ENCODE measurements at regions not wholly inside any gene's neighbourhood (a gene's known extent, or its start where the extent isn't known, plus 50 kb on each side); places are given as distances from the start of the nearest gene placed in this dataset.

- Histone ChIP-seq H3K9ac (ENCODE audit: insufficient read depth, low read depth, low read length) (no peak overlapping the region), H3K79me2 (ENCODE audit: insufficient read depth, low read length) (peaks cover 2% of the 10 kb centered on the region), H3K27ac (ENCODE audit: extremely low read length, insufficient read depth, low read length) (no peak overlapping the region), H3K4me1 (ENCODE audit: insufficient read depth, low read length) (no peaks in the 10 kb centered on the region), H4K20me1 (ENCODE audit: insufficient read depth, low read length) (no peaks in the 10 kb centered on the region), H2AFZ (ENCODE audit: low read length) (no peak overlapping the region), H3K27me3 (ENCODE audit: control insufficient read depth in 1 of 2, insufficient read depth in 2 of 2, low read length in 2 of 2) (no peaks in the 10 kb centered on the region), H3K4me2 (ENCODE audit: low read depth, low read length) (no peak overlapping the region), H3K4me3 (replicated peaks in 1 of 3; ENCODE audit: insufficient read depth in 1 of 3, low read depth in 2 of 3, low read length in 3 of 3) (no peak overlapping the region), H3K9me3 (ENCODE audit: low read length) (no peaks in the 10 kb centered on the region), H3K36me3 (replicated peaks in 1 of 2; ENCODE audit: control insufficient read depth in 1 of 2, insufficient read depth in 2 of 2, low read length in 2 of 2) (no peaks in the 10 kb centered on the region; a peak in 1 of 5 replicates)
- WGBS (ENCODE audit: low lambda C conversion rate), result 96% methylated on average over 4 of the region's 6 CpGs
- no TSS peak for BruUV-seq (replicated peaks)
- DNase-seq (ENCODE audit: low spot score), result no peak
- ChIA-PET CTCF (ENCODE audit: low intra/inter-chr PET ratio, low total read pairs) (no interaction called here), POLR2A (no interaction called here)
- intact Hi-C loops (cut with micrococcal nuclease; ENCODE audit: unreplicated experiment), result no loop called here
- ATAC-seq, result no peak
- in situ Hi-C loops (cut with HindIII; ENCODE audit: extremely low pct_ligation_motif_present, low pct_unique_long_range_greater_than_20kb), result no loop called here
- no peak for FAIRE-seq
- TF ChIP-seq MXD3 (CRISPR knock-in tag; IDR thresholded peaks at IDR 0.05) (no peak), MIER2 (CRISPR knock-in tag; IDR thresholded peaks at IDR 0.05) (no peak), TRIM24 (CRISPR knock-in tag; IDR thresholded peaks at IDR 0.05) (no peak), MED8 (CRISPR knock-in tag; IDR thresholded peaks at IDR 0.05; ENCODE audit: insufficient replicate concordance) (no peak), ATF7-NPFF (CRISPR knock-in tag; IDR thresholded peaks at IDR 0.05; ENCODE audit: low read depth) (no peak), POLR2AphosphoS2 (IDR thresholded peaks at IDR 0.05; ENCODE audit: low read depth, low read length) (no peak), FOSL2 (CRISPR knock-in tag; IDR thresholded peaks at IDR 0.05) (no peak), KLF6 (CRISPR knock-in tag; IDR thresholded peaks at IDR 0.05) (no peak), DNMT3B (CRISPR knock-in tag; conservative IDR thresholded peaks at IDR 0.05) (no peak), ZNF672 (CRISPR knock-in tag; IDR thresholded peaks at IDR 0.05) (no peak), ZFP36L1 (CRISPR knock-in tag; IDR thresholded peaks at IDR 0.05) (no peak)
These were observed 582.3 kb upstream of the DIPK2B start for GRCh38 chrX:45783002-45783401.
